Pancreas (tissue), 10 donors: ENCODE measurements at regions not wholly inside any gene's neighbourhood (a gene's known extent, or its start where the extent isn't known, plus 50 kb on each side); places are given as distances from the start of the nearest gene placed in this dataset.
A peak's percentile ranks its signal among the peaks of the same experiment; 100 is the strongest.

Experiments
- ATAC-seq, 4 donors: fragments of 200-7000 bp; cut with Tn5 transposase; one replicate each; pipeline versions ENCODE4 v1.8.0 to v1.9.1; 2020; ENCODE audit warnings: mild to moderate bottlenecking in 4 of 4, moderate library complexity in 4 of 4
- DNase-seq, 6 donors: peaks; one replicate each; pipeline ENCODE4 v3.0.0-alpha.2; 2020
- FAIRE-seq: peaks from 2 replicates; lab custom pipeline; 2012; peaks lifted over from hg19 to GRCh38; lab: Jason Lieb, UNC
- H3K27ac ChIP-seq, 4 donors: fragments of 200-600 bp; sonication (generic); 1 replicate in 3 of 4; 2 replicates in 1 of 4; pipeline versions ENCODE4 v1.5.0 to v1.8.0; 2020
- H3K27me3 ChIP-seq, 4 donors: fragments of 200-600 bp; one replicate each; pipeline ENCODE4 v1.8.0; 2021
- H3K36me3 ChIP-seq, 3 donors: fragments of 200-600 bp; sonication (generic) in 1 of 3; one replicate each; pipeline versions ENCODE4 v1.5.0 to v1.8.0; 2020 to 2021
- H3K4me1 ChIP-seq, 3 donors: fragments of 200-600 bp; one replicate each; pipeline ENCODE4 v1.8.0; 2021
- H3K4me3 ChIP-seq, 4 donors: fragments of 200-600 bp; sonication (generic) in 2 of 4; one replicate each; pipeline versions ENCODE4 v1.5.0 to v1.8.0; 2020 to 2021
- H3K9me3 ChIP-seq, 4 donors: fragments of 200-600 bp; one replicate each; pipeline ENCODE4 v1.8.0; 2021
- CTCF ChIP-seq, 4 donors: fragments of 200-600 bp; sonication (generic) in 3 of 4; IDR thresholded peaks; one replicate each; pipeline versions ENCODE4 v1.5.0 to v1.8.0; 2021; ENCODE audit warnings: antibody characterized with exemption in 4 of 4
- WGBS, 2 donors: extraction: QIAGEN DNeasy Blood & Tissue Kit; methylation state at CpG; one replicate each; pipeline ENCODE4 v1.1.7; 2013; 5-methylcytosine and 5-hydroxymethylcytosine counted together
- intact Hi-C, 3 donors: fragments of 100-400 bp; cut with DNase I; formaldehyde crosslinking; loops; one replicate each; pipeline versions ENCODE4 v1.11.1 to v1.14.2; 2022
- donor health status: healthy with polysubstance abuse.
- donor health status: DM: no; HTN: no; CAD: no; lungs with moderate emphysema.
- donor health status: DM: no; HTN: no; CAD: no.
- donor health status: control.
- donor health status: control.
- donor health status: Bipolar disorder and iron deficiency.
- donor health status: DM: yes; HTN: yes; CAD: no.
- donor health status: DM: no; HTN: no; CAD: no.
- donor health status: DM: no; HTN: no; CAD: no.
- donor health status: DM: yes; HTN: yes; CAD: no.

GRCh38 chr21:39033878-39034589, 149.2 kb downstream of the PSMG1 start:
- no peak for TF ChIP-seq CTCF (IDR thresholded peaks at IDR 0.05)
- Histone ChIP-seq H3K36me3 (no peaks in the 10 kb centered on the region), H3K4me1 (no peaks in the 10 kb centered on the region), H3K27ac (no peak overlapping the region), H3K27me3 (no peaks in the 10 kb centered on the region), H3K9me3 (no peaks in the 10 kb centered on the region), H3K4me3 (no peak overlapping the region)
- ATAC-seq: peak in 3 of 4 donors; percentile 47 to 82 (median 57)
- intact Hi-C loops: no loop called here
- no peak for DNase-seq
- FAIRE-seq: no peak
- WGBS, 2 donors: 45 to 49% methylated on average over 22 of the region's 22 CpGs

GRCh38 chr21:39029900-39030884, 153.1 kb downstream of the PSMG1 start:
- Histone ChIP-seq H3K4me1 (no peaks in the 10 kb centered on the region), H3K27ac (no peak overlapping the region), H3K27me3 (no peaks in the 10 kb centered on the region), H3K4me3 (no peak overlapping the region), H3K36me3 (no peaks in the 10 kb centered on the region), H3K9me3 (no peaks in the 10 kb centered on the region)
- DNase-seq: no peak
- intact Hi-C loops: no loop called here
- ATAC-seq: peak in 1 of 4 donors; percentile 51
- no peak for TF ChIP-seq CTCF (IDR thresholded peaks at IDR 0.05)
- 44 to 47% methylated on average over 14 of the region's 14 CpGs for WGBS, 2 donors
- FAIRE-seq: no peak

- DNase-seq: no peak
Observed at GRCh38 chr21:39029086-39029755, 154.0 kb downstream of the PSMG1 start.

GRCh38 chr21:39025198-39025597, 158.1 kb downstream of the PSMG1 start:
- no peak for TF ChIP-seq CTCF (IDR thresholded peaks at IDR 0.05)
- no peaks in the 10 kb centered on the region for H3K9me3 ChIP-seq
- no peak overlapping the region for H3K4me3 ChIP-seq
- no peak overlapping the region for H3K27ac ChIP-seq
- H3K27me3 ChIP-seq: no peaks in the 10 kb centered on the region
- intact Hi-C loops: no loop called here
- ATAC-seq (no peak), FAIRE-seq (no peak), DNase-seq (no peak)
- no peaks in the 10 kb centered on the region for H3K4me1 ChIP-seq
- WGBS, 2 donors: 64 to 79% methylated on average over 5 of the region's 5 CpGs
- no peaks in the 10 kb centered on the region for H3K36me3 ChIP-seq

More at GRCh38 chr21:39029086-39029755, 154.0 kb downstream of the PSMG1 start:
- Histone ChIP-seq H3K9me3 (no peaks in the 10 kb centered on the region), H3K27me3 (no peaks in the 10 kb centered on the region), H3K4me3 (no peak overlapping the region), H3K27ac (no peak overlapping the region), H3K36me3 (no peaks in the 10 kb centered on the region), H3K4me1 (no peaks in the 10 kb centered on the region)
- intact Hi-C loops: no loop called here
- no peak for TF ChIP-seq CTCF (IDR thresholded peaks at IDR 0.05)
- WGBS, 2 donors: 50 to 53% methylated on average over 7 of the region's 7 CpGs
- ATAC-seq (peak in 1 of 4 donors; percentile 25), FAIRE-seq (no peak)
